ENCODE measurements at regions not wholly inside any gene's neighbourhood (a gene's known extent, or its start where the extent isn't known, plus 50 kb on each side); places are given as distances from the start of the nearest gene placed in this dataset.

DNA sequence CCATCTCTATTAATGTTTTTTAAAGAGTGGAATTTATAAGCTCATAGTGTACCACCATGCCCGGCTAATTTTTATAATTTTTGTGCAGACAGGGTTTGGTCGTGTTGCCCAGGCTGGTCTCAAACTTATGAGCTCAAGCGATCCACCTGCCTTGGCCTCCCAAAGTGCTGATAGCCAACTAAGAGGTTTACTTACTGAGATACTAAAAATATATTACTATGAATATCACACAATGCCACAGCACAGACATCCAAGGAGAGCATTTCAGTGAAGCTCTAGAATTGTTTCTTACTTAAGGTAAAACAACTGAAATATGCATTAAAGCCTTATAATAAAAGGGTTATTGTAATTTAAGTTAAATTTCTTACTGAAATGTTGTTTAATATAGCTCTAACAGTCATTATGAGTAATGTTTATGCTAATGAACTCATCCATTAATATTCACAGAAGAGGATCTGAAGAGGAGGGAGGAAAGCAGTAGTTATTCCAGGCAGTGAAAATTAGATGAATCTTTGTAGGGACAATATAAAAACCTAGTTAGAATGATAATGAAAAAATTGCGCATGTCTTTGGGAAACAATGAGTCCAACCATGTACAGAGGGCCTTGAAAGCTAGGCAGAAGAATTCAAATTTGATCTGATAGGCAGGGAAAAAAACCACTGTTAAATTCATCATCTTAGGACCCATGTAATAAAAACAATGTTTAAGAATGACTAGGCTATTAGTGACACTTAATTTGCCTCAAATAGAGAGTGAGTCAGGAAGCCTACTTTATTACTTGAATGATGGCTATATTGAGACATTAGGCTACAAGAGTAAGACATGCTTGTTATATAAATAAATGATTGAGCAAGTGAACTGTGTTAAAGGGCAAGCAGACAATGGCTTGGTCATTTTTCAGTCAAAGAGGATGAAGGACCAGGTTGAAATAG is 99.2 kb downstream of the SLC41A2 start:
- no peak for DNase-seq (ENCODE audit: low spot score)

DNA sequence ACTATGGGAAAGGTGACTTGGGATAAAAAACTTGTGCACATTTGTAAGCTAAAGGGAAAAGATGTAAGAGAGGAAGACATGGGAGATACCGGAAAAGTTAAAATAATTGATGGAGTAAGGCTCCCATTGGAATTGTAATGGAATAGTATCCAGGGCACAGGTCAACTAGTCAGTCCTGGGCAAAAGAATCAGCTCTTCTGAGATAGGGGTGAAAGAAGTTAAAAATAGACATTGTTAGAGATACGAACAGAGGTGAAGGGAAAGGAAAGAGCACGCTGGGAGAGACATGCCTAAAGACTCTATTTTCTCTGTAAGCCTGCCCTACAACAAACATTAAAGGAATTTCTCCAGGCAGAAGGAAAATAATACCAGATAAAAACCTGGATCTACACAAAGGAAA is 101.6 kb downstream of the SLC41A2 start:
- DNase-seq (ENCODE audit: low spot score): no peak

DNA sequence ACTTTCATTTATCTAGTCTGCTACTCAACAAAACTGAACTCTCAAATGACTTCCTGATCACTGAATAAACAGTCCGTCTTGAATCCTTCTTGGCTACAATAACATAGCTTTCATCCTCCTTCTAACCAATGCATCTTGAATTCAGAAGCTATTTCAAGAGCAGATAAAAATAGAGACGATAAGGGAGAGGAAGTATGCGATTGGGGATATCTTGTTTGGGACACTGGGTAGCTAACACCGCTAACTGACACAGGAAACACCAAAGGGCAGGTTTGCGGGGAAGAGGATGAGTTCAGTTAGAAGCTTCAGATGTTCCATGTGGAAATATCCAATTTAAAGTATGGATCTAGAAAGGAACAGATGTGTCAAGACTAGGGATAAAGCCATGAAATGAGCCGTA is 102.5 kb downstream of the SLC41A2 start:
- no peak for DNase-seq (ENCODE audit: low spot score)

DNA sequence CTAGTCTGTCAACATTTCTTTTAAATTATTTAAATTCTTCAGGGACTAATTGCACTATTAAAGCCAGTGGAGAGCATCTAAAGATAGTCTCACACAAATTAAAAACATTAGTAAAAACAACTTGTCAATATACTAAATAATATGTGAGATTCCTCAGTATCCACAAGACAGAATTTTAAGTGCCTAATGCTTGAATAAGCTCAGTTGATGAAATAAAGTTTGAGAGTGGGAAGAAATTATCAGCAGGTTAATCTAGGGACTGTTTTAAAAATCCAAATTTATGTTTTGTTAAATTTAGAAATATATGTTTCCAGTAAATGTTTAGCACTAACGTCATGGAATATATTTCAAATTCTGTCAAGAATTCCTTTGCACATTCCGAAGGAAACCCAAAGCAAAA is 105.2 kb downstream of the SLC41A2 start:
- no peak for DNase-seq (ENCODE audit: low spot score)

DNA sequence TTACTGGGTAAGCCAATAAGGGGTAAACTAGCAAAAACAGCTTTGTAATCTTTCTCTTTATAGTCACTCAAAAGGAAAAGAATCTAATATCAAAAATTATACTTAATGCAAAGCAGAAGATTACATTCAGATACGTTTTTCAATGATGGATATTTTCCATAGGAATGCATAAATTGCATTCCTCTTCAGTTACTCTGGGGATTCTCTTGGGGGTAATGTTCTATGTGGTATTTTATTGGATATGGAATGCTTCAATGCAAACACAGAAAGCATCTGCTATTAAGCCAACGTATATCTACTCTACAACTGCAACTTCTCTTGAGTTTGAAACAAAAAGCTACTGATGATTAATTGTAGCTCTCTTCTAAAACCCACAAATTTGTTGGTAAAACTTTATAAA is 106.0 kb downstream of the SLC41A2 start:
- DNase-seq (ENCODE audit: low spot score): no peak

DNA sequence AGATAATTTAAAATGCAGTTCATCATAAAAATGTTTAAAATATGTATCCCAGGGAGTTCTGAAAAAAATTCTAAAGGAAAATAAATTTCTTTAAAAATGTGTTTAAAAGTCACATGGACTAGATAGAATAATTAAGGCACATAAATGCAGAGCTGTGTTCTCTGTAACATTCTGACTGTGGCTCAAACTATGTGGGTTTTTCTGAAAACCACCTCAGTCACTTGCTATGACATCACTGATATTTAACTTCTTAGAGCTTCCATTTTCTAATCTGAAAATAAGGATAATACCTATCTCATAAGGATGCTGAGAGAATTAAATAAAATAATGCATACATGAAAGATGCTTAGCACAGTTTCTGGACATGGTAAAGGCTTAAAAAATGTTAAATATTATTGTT is 107.3 kb downstream of the SLC41A2 start:
- no peak for DNase-seq (ENCODE audit: low spot score)

DNA sequence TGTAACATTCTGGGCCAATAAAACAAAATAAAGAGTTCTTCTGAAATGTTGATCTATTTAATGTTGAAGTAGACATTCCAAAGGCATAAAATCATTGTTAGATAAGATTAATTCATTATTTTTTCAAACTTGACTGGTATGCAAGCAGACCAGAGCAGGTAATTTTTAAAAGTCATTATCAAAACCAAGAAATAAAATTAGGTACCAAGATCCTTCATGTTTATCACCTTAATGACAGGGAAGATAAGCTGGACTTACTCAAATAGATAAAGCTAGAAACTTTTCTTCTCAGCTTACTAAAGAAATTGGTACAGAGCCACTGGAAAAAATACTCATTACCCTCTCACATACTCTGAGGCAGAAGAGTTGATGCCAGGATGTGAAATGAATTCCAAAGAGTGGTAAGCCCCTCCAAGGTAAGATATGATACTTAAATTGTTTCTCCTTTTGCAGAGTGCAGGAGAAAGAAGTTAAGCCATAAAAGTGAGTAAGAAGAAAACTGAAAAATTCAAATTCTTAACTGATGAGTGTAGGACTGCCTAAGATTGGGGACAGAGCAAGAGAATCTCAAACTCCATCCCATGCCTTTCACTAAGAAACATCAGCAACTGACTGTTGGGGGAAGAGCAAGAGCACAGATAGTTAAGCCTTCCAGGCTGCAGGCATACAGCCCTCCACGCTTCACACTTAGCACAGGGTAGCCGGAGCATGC is 111.9 kb downstream of the SLC41A2 start:
- no peak for DNase-seq (ENCODE audit: low spot score)

DNA sequence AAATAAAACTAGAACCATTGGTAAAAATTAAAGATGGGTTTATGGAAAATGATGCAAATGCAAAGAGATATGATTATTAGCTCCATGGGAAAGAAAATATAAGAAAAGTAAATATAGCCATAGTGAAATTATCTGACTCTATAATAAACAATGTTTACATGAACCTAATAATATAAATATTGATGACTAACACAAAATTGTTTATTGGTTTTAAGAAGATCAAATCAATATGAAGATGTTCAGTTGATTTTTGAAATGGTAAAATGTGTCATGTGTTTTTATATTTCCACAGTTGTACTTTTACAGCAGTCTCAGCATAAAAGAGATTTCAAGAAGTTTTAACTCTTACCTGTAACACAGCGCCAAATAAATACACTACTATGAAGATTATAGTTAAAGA is 114.0 kb downstream of the SLC41A2 start:
- DNase-seq (ENCODE audit: low spot score): no peak

DNA sequence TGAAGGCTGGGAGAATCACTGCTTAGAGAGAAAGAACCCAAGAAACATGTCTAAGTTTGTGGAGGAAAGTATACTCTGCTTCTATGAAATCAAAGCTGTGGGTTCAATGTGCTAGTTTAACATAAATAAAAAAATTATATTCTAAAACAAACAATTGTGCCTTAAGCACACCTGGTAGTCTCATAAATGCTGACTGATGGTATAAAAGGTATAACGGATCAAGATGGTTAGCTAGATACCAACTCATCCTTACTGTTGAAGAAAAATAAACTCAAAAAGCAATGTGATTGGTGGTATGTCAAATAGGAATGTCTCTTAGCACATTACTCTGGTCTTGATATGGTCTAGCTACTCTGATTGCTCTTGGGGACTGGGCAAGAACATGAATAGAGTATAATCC is 117.8 kb downstream of the SLC41A2 start:
- no peak for DNase-seq (ENCODE audit: low spot score)

DNA sequence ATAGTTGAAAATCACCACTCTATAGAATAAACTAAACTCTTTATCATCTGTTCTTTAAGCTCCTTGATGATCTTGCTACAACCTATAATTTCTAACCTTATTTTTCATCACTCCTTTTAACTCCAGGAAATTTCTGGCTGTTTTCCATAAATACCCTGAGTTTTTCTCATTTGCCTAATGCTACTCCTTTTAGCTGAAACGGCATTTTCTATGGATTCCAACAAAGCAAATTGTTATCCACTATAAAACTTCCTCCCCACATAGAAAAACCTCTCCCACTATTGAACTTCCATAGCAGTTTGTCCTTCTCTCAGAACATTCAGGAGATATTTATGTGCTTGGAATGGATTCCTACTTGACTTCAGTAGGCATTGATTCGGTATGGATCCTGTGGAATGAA is 122.8 kb downstream of the SLC41A2 start:
- DNase-seq (ENCODE audit: low spot score): no peak

DNA sequence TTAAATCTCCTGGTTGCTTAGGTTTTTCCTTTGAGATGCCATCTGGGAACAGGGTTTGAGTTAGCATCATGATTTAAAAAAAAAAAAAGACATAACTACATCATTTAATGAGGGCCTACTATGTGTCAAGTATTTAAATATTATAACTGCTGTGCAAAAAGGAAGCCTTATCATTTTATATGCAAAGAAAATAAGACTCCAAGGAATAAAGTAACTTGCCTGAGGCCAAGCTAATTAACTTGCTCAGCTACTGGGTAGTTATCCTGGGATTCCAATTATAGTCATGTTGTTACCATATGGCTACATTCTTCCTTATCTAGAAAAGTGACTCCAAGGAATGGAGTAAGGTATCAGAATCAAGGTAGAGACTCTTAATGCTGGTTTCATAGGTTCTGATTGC is 123.5 kb downstream of the SLC41A2 start:
- no peak for DNase-seq (ENCODE audit: low spot score)

DNA sequence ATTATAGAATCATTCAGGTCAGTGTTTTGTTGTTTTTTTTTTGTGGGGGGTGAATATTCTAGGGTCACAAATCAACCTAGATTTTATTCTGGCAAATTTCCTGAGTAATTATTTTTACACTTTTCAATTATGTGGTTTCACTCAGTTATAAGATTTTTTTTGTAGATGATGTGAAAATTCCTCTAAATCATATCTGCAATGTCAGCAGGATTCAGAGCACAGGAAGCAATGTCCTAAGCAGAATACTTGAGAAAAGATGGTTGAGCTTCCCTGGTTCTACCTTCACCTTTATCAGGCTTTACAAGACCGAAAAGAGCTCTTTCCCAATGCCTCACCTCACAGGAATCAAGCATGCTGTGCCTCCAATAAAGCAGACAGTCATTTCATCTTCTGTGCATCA is 124.3 kb downstream of the SLC41A2 start:
- no peak for DNase-seq (ENCODE audit: low spot score)

DNA sequence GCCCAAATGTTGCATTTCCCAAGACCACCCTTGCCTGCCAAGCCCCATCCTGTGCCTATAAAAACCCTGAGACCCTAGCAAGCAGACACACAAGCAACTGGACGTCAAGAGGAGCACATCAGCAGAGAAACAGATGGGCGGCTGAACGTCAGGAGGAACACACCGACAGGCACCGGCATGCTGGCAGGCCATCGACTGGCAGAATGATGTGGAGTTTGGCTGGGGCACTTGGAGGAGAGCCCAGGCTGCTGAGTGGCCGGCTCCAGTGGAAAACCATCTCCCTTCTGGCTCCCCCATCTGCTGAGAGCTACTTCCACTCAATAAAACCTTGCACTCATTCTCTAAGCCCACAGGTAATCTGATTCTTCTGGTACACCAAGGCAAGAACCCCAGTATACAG is 130.1 kb downstream of the SLC41A2 start:
- DNase-seq (ENCODE audit: low spot score): no peak

DNA sequence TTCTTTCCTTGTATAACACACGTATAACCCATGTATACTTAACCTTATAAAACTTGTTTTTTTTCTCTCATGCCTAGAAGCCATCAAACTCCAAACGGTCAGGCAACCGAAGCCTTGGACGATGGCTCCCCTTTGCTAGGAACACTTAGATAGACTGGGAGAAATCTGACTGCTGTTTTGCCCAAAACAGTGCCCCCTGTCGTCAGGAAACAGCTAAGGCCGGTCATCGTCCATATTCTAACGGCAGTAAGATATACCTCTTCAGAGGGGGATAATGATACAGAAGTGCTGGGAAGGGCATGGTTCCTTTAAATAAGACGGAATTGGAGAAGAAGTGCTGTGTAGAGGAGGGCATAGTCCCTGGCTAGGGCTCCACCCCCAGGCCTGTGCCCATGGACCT is 130.5 kb downstream of the SLC41A2 start:
- peak; percentile 9 for DNase-seq (ENCODE audit: low spot score)

DNA sequence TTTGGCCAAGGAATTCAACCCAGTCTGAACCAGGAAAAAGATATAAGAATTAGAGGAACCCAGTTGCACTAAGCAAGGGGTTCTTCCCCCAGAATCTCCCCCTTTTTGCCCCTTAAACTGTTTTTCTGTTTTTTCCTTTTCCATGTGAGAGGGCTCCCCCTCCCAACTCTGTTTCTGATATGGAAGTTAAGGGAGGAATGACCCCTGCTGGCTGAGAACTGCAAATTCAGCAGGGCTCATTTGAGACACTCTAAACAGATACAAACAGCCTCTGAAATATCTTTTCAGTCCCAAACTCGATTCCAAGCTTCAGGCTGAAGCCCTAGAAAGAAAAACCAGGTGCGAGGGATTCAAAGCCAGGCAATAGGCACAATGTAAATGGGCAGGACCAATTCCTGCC is 132.7 kb downstream of the SLC41A2 start:
- DNase-seq (ENCODE audit: low spot score): peak; percentile 41

DNA sequence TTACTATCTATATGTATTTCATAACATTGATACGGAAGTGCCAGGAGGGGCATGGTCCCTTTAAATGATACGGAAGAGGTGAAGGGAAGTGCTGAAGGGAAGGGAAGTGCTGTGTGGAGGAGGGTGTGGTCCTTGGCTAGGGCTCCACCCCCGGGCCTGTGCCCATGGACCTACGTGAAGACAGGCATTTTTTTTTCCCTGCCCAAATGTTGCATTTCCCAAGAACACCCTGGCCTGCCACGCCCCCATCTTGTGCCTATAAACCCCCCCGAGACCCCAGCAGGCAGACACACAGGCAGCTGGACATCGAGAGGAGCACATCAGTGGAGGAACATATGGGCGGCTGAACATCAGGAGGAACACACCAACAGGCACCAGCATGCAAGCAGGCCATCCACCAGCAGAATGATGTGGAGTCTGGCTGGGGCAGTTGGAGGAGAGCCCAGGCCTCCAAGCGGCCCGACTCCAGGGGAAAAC is 134.1 kb downstream of the SLC41A2 start:
- DNase-seq (ENCODE audit: low spot score): no peak

DNA sequence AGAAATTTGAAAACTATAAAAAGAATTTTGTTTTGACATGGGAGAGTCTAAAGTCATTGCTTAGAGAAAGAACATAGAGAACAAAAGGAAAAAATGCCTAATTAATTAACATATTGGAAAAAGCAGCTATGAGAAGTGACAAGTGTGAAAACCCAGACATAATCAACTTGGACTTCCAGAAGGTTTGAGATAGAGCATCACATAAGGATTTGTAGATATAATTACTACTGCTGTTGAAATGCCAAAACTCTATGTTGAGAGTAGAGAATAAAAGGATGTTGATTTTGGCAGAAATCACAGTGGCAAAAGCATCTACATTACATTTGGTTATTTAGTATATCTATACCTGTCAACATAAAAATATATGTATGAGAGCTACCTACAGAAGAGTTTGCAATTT is 135.1 kb downstream of the SLC41A2 start:
- DNase-seq (ENCODE audit: low spot score): no peak

DNA sequence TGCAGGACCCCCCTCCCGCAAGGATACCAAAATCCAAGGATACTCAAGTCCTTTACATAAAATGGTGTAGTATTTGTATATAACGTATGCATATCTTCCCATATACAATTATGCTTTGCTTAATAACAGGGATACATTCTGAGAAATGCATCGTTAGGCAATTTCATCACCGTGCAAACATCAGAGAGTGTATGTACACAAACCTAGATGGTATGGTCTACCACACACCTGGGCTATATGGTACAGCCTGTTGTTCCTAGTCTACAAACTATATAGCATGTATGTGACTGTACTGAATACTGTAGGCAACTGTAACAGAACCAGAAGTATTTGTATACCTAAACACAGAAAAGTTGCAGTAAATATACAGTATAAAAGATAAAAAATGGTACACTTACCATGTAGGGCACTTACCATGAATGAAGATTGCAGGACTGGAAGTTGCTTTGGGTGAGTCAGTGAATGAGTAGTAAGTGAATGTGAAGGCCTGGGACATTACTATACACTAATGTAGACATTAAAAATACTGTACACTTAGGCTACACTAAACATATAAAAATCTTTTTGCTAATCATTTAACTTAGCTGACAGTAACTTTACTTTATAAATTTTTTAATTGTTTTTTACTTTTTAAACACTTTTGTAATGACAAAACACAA is 141.1 kb downstream of the SLC41A2 start:
- no peak for DNase-seq (ENCODE audit: low spot score)

DNA sequence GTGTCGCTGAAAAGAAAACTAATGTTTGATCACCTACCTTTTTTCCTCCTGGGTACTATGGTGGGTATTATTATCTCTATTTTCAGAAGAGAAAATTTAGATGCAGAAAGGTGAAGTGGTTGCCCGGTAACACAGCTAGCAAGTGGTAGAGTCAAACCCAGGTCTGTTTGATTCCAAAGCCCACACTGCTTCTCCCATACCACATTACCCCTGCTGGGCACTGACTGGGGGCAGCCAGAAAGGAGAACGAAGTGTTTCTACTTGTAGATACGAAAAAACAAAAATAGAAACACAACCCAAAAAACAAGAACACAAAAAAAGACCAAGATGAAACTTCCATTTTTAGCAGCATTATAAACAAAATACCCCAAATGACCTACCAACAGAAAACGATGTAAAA is 142.2 kb downstream of the SLC41A2 start:
- DNase-seq (ENCODE audit: low spot score): no peak

DNA sequence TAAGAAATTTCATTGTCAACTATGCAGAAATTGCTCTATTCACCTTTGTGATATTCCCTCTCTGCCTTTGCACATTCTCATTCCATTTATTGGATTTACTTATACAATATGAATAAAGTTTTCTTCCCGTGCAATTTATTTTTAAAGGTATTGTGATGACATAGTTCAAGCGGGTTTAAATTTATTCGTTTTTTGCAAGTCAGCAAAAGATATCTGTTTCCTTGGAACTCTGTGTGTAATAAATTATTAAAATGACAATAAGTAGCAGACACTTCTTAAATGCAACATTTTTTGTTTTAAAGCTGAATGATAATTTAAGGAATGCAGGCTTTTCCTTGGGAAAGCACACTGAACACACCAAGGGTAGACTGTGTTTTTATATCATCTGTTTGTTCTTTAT is 143.1 kb downstream of the SLC41A2 start:
- no peak for DNase-seq (ENCODE audit: low spot score)

All from hematopoietic multipotent progenitor cell treated with erythropoietin and hydrocortisone succinate and interleukin-3 and kit ligand, for 17 days (in vitro differentiated cells).